ENCODE measurements at regions not wholly inside any gene's neighbourhood (a gene's known extent, or its start where the extent isn't known, plus 50 kb on each side); places are given as distances from the start of the nearest gene placed in this dataset.
"Not testable (repeated sequence)": the region's sequence is repeated elsewhere in the genome, so short reads cannot be mapped to it uniquely, and the experiment has no call there.

DNA sequence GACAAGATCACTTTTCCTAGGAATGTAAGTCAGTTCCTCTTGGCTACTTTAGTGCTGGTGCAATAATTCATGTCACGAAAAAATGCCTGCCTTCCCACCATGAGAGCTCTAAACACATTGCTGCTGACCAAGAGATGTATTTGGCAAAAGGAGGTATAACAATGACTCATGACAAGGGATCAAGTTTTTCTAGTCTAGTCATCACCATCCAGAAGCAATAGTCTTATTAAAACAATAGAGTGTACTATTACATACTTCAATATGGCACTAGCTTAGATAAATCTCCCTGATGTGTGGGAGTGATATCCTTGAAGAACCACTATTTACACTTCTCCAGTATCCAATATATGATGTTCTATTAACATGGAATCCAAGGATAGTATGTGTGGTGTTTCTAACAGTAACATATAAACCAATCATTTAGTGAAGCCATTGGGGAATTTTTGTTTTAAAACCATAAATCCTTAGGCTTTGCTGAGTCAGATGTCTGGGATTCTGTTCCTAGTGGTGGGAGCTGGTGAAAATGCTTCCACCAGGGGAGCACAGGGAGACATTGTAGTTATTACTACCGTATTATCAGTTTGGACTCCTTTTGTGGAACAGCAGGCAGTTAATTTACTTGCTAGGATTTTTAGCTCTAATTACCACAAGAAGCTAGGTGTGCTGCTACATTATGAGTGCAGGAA is 1387.5 kb downstream of the LRFN5 start:
- no peak for DNase-seq

DNA sequence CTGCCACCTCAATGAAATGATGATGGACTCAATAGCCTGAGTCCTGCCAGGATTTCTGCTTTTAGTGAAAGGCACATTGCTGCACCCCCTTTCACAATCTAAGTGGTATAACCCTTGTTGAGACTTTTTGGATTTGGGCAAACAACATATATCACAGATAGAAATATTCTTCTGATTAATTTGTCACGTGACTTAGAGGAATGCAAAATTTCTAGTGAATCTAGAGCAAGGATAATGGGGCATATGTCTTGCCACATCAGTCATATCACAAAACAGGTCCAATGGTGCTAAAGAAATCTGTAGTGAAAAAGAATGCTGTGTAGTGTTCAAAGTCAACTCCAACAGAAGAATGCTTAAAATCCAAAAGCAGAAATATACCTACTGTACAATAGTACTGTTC is 1386.3 kb downstream of the LRFN5 start:
- no peak for DNase-seq

DNA sequence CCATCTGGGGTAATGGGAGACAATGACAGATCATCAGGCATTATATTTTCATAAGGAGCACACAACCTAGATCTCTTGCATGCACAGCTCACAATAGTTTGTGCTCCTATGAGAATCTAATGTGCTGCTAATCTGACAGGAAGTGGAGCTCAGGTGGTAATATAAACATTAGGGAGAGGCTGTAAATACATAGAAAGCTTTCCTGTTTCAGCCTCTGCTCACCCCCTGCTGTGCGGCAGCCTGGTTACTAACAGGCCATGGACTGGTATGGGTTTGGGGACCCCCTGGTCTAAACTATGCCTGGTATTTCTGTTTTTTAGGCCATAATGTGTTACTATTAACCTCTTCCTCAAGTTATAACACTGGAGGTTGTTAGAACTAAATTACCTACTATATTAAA is 1373.7 kb downstream of the LRFN5 start:
- DNase-seq = no peak

DNA sequence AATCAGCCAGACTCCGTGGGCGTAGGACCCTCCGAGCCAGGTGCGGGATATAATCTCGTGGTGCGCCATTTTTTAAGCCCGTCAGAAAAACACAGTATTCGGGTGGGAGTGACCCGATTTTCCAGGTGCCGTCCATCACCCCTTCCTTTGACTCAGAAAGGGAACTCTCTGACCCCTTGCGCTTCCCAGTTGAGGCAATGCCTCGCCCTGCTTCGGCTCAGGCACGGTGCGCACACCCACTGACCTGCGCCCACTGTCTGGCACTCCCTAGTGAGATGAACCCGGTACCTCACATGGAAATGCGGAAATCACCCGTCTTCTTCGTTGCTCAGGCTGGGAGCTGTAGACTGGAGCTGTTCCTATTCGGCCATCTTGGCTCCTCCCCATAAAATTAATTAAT is 1366.5 kb downstream of the LRFN5 start:
- not testable (repeated sequence) for DNase-seq

DNA sequence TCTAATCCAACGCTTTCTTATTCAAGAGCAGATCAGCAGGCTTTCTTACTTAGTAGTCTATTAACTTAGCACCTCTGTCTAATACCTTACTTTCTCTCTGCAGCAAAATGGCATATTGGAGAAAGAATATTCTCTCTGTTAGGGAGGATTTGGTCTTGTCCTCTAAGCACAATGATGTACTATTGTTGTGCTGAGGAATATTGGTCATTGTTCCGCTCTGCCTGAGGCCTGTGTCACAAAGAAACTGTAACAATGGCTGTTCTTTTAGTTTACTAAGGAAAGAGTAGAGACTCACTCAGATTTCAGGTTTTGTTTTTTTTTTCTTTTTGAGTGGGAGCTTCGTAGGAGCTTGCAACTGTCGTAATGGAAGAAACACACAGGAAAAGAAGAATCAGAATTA is 1358.8 kb downstream of the LRFN5 start:
- no peak for DNase-seq

DNA sequence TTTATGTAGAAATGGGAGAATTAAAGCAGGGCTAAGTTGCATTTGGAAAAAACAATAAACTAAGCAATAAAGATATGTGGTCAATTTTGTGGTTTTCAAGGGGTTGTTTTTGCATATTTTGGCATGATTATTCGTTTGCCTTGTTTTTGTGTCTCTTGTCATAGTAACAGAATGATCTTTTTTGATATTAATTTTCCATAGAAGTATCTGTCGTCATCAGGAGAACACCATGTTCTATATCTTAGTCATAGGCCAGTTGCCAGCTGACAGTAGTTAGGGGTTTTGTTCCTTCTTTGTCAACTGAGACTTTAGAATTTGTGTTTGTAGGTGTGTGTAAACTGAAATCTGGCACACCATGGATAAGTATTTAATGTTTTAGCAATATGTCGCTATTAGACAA is 1354.8 kb downstream of the LRFN5 start:
- no peak for DNase-seq

DNA sequence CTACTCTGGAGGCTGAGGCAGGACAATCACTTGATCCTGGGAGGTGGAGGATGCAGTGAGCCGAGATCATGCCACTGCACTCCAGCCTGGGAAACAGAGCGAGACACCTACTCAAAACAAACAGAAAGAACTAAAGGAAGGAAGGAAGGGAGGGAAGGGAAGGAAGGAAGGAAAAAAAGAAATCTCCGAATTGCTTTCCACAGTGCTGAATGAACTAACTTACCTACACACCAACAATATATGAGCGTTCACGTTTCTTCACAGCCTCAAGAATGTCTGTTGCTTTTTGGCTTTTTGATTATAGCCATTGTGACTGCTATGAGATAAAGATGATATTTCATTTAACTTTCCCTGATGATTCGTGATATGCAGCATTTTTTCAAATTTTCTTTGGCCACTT is 1343.7 kb downstream of the LRFN5 start:
- DNase-seq = no peak

DNA sequence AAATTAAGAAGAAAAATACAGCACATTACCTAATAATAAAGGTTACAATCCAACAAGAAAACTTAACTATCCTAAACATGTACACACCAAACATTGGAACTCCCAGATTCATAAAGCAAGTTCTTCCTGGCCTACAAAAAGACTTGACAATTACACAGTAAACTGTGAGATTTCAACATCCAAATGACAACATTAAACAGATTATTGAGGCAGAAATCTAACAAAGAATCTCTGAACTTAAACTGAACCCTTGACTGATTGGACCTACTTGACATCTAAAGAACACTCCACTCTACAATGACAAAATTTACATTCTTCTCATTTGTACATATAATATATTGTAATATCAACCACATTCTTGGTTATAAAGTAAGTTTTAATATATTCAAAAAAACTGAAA is 1341.3 kb downstream of the LRFN5 start:
- DNase-seq = no peak

DNA sequence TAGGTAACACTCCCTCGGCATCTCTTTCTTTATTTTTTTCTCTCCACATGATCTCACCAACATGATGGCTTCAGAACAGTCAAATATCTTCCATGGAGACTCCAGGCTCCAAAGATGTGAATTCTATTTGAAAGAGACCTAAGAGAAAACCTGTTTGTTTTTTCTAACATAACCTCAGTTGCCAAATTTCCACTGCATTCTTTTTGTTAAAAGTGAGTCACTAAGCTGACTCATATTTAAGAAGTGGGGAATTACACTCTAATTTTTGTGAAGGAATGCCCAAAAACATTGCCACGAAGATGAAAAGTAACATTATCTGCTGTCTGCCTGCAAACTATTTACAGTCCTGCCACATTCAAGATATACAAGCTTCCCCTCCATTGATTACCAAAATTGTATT is 1337.6 kb downstream of the LRFN5 start:
- DNase-seq = no peak

DNA sequence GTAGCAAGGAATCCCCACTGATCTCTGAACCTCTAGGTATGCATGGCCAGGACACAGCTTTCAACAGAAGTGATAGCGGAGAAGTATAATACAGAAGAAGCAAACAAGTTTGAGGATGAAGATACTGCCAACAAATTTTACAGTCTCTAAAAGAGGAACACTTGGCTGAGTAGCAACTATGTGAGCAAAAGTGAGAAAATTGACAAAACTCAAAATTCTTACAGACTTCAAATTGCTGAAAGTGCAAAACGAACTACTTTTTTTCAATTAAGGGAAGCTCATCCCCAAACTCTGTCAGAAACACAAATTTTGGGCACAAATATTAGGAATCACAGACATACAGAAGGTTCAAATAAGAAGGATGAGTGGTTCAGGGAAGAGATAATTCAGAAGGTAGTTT is 1324.6 kb downstream of the LRFN5 start:
- DNase-seq = no peak

DNA sequence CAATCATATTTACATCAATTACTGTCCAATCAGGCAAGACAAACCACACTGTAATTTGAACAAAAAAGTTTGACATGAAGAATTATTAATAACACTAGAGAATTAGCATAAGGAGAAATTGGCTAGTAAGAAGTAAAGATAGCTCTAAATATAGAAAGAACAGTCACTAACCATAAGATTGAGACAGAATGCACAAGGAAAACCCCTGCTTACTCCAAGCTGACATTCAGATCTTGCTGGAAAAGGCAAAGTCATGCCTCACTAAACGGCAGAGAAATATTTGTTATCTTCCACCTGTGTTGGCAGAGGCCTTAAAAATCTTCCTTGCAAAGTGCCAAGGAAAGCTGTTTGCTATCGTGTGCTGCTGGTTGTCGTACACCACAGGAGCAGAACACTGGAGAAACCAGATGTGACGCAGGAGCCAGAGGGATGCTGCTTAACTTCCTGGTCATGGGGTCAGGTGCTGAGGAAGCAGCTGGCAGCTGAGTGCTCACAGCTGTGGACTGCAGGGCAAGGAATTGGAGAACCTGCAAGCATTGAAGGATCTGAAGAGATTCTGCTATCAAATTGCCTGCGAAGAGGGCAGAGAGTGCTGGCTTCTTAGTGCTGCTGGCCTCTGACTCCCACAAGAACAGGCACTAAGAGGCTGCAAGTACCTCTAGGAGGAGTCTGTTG is 1323.3 kb downstream of the LRFN5 start:
- DNase-seq = peak; percentile 25

DNA sequence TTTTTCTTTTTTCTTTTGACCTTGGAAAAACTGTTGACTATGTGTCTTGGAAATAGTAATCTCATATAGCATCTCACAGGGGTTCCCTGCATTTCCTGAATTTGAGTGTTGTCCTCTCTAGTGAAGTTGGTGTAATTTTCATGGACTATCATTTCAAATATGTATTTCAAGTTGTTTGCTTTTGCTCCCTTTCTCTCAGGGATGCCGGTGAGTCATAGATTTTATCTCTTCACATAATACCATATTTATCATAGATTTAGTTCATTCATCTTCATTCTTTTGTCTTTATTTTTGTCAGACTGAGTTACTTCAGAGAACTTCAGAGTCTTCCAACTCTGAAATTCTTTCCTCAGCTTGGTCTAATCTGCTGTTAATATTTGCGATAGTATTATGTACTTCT is 1320.6 kb downstream of the LRFN5 start:
- no peak for DNase-seq

DNA sequence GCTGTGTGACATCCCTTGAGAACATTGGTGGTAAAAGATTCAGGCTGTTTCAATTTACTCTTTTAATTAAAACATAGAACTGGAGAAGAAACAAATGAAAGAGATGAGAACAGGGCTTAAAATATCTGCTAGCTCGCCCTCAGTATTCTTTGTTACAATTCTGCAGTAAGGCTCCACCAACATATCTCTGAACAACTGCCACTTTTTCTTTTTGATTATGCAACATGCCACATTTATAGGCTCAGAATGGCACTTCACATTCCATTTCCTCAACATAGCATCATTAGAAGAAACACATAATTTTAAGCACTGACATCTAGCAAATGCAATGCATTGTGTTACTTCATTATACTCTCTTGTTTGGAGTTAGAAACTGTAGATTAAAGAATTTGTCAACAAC is 1315.2 kb downstream of the LRFN5 start:
- DNase-seq = no peak

DNA sequence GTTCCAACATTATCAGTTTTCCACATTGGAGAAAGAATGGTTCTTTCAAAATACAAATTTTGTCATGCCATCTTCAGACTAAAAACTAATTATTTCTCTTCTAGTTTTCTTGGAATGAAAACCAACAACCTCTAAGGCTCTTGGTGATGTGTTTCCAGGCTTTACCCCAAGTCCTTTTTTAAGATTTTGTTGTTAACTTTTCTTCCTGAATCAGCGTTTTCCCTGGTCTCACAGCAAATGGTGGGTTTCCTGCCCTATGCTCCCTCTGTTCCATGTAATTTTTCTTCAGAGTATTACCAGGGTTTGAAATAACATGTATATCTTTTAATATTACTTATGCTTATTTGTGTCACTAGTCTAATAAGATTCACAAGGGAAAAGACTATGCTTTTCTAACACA is 1311.9 kb downstream of the LRFN5 start:
- DNase-seq = no peak

DNA sequence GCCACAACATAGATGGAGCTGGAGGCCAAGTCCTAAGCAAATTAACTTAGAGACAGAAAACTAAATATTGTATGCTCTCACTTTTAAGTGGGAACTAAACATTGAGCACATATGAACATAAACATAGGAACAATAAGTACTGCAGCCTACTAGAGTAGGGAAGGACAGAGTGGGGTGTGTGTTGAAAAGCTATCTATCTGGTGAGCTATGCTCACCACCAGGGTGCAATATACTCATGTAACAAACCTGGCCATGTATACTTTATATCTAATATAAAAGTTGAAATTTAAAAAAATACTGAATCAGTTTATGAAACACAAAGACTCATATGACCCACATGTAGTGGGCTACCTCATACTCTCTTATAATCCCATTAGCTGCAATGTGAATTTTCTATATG is 1305.0 kb downstream of the LRFN5 start:
- no peak for DNase-seq

DNA sequence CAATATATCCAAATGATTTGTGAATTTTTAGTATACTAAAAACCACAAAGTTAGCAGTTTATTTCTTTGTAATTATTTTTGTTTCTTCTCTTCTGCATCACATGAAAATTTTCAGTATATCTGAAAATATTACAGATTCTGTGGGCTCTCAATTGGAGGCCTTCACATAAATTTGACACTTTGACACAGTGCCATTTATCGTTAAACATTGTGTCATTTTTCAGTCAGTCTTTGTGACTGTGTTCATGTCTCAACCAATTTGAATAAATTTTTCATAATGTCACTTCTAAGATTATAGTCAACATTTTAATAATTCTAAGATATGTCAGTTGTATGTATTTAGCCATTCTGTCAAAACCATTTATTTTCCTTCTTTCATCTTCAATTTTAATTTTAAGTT is 1303.0 kb downstream of the LRFN5 start:
- DNase-seq = no peak

DNA sequence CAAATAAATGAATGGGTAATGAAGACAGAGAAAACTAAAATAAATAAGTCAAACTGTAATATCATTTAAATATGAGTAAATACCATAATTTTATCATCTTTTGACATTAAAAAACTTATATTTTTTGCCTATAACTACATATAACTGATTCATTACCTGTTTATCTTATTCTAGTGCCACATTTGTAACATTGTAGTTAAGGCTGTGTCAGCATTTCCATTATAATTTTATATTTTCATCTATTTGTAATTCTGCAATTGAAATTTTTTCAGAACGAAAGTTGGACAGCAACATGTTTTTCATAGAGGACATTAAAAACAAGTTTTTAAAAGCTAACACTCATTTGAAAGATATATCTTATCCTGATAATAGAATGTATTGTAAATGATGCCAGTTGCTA is 1286.5 kb downstream of the LRFN5 start:
- DNase-seq = no peak

DNA sequence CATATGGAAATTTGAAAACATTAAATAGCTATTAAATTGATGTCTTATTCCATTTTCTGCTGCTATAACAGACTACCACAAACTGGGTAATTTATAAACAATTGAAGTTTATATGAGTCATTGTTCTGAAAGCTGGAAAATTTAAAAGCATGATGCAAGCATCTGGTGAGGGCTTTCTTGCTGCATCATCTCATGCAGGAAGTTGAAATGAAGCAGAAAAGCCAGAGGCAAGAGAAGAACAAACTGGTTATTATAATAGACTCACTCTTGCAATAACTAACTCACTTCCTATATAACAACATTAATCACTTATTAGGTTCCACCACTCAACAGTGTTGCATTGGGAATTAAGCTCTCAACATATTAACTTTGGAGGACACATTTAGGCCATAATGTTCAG is 1277.4 kb downstream of the LRFN5 start:
- no peak for DNase-seq

DNA sequence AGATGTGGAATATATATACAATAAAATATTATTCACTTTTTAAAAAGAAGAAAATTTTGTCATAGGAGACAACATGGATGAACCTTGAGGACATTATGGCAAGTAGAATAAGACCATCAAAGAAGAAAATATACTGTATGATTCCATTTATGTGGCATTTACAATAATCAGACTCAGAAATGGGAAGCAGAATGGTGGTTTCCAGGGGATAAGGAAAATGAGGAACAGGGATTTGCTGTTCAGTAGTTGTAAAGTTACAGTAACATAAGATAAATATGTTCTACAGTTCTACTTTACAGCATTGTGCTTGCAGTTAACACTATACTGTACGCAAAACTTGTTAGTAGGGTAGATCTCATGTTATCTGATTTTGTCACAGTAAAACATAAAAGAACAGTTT is 1271.0 kb downstream of the LRFN5 start:
- no peak for DNase-seq

DNA sequence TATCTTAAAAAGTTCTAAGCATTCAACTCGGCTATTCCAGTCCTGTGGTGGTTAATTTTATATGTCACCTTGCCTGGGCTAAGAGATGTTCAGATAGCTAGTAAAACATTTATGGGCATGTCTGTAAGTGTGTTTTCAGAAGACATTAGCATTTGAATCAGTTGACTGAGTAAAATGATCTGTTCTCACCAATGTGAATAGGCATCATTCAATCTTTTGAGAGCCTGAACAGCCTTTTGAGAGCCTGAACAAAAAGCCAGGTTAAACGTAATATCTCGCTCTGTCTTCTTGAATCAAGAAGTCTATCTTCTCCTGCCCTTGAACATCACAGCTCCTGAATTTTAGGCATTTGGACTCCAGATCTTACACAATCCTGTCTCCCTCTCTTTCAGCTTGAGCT is 1266.1 kb downstream of the LRFN5 start:
- no peak for DNase-seq

DNA sequence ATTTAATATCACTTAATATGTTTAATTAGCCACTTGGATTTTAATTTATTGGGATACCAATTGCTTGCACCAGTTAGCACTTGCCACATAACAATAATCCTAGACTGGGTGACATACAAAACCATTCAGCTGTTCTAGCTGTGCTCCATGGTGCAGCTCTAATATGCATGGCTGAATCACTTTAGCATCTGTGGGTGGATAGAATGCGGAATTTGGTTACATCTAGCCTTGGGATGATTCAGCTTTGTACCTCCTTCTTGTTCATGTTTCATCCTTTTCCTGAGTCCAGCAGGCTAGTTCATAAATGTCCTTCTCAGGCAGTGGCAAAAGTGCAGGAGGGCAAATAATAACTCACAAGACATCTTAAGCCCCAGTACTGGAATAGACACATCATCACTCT is 1263.0 kb downstream of the LRFN5 start:
- no peak for DNase-seq

DNA sequence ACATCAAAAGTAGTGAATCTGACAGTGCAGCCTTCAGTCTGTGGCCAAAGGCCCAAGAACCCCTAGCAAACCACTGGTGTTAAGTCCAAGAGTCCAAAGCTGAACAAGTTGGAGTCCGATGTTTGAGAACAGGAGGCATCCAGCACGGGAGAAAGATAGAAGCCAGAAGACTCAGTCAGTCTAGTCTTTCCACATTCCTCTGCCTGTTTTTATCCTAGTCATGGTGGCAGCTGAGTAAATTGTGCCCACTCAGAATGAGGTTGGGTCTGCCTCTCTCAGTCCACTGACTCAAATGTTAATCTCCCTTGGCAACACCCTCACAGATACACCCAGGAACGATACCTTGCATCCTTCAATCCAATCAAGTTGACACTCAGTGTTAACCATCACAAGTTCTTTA is 1255.4 kb downstream of the LRFN5 start:
- DNase-seq = no peak

DNA sequence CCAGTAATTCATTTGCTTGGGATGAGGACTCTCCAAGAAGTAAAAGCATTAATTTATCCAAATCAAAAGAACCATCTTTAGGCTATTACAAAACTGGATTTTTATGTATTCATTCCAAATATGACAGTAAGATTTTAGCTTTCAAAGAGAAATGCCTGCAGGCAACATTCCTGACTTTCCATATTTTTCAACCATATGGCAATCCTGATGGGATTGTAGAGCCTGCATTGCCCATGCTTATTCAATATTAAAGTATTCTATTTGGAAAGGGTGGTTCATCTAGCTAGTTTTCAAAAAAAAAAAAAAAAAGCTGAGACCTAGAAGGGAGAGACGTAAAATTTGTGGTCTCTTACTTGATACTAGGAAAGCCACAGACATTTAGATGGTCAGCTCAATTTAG is 1253.7 kb downstream of the LRFN5 start:
- DNase-seq = no peak

DNA sequence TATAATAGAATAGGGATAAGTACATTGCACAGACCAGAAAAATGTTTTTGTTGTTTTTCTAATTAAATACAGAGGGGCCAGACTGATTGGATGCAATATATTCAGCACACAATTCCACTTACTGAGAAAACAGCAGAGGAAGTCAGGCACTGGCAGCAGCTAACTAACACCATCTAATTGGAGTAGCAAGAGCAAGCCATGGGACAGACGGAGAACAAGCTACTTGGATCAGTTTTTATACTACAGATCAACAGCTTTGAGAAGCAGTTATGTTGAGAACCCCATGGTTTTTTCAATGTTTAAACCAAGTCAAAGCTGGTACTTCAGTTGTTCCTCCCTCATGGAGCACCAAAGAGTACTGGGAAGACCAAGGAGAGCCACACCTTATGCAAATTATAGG is 1249.4 kb downstream of the LRFN5 start:
- no peak for DNase-seq

DNA sequence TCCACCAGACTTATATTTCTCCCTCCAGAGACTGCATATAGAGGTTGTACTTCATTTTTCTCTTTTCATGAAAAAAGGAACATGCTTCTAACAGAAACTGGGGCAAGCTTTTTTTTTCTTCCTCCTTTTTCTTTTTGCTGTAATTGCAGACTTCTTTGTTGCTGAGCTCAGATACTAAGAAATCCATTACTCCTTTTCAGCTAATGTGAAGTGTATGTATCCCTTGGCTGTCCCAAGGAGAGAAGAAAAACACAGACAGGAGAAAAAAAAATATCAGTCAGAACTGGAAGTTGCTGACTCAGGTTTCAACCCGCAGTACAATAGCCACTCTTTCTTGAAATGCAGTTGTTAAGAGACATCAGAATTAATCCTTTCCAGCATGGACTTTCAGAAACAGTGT is 1248.4 kb downstream of the LRFN5 start:
- DNase-seq = no peak
